B cell (primary cell): ENCODE measurements at regions not wholly inside any gene's neighbourhood (a gene's known extent, or its start where the extent isn't known, plus 50 kb on each side); places are given as distances from the start of the nearest gene placed in this dataset.
"Not testable (repeated sequence)": the region's sequence is repeated elsewhere in the genome, so short reads cannot be mapped to it uniquely, and the experiment has no call there.

Source experiments
- ATAC-seq: fragments of 200-7000 bp; cut with Tn5 transposase; one replicate; pipeline ENCODE4 v1.10.0; 2021; ENCODE audit warnings: low read depth, mild to moderate bottlenecking, moderate number of reproducible peaks, moderate library complexity
- CTCF ChIA-PET: fragments of 350-600 bp; sonication (Branson Sonifier 250); formaldehyde crosslinking; loops from one replicate; lab custom pipeline; 2021; ENCODE audit warnings: antibody characterized with exemption, inconsistent platforms; lab: Charles Lee
- POLR2A ChIA-PET: fragments of 350-600 bp; sonication (Branson Sonifier 250); formaldehyde crosslinking; loops from one replicate; lab custom pipeline; 2021; ENCODE audit warnings: antibody characterized with exemption; lab: Charles Lee
- DNase-seq: peaks from one replicate; pipeline ENCODE4 v3.0.0; 2013
- H2AFZ ChIP-seq: 2 replicates; pipeline ENCODE4 v1.6.1; 2012; ENCODE audit warnings: mild to moderate bottlenecking, low read depth, low read length; ENCODE audit not compliant: insufficient read depth, poor library complexity, severe bottlenecking
- H3K27ac ChIP-seq, 2 donors: 1 replicate in 1 of 2; 2 replicates in 1 of 2; pipeline ENCODE4 v1.5.1; 2012 to 2013; ENCODE audit warnings: low read length in 2 of 2, mild to moderate bottlenecking in 2 of 2, moderate library complexity in 1 of 2
- H3K27me3 ChIP-seq, 4 experiments: fragments of 200-600 bp in 1 of 4; sonication (generic) in 1 of 4; replicated peaks in 1 of 4; 1 replicate in 2 of 4; 2 replicates in 2 of 4; pipeline versions ENCODE4 v1.6.1 to v1.7.0; 2013 to 2016; ENCODE audit warnings: low read length in 3 of 4, mild to moderate bottlenecking in 2 of 4, mixed read lengths in 1 of 4, moderate library complexity in 1 of 4; ENCODE audit not compliant: insufficient read depth in 4 of 4, control insufficient read depth in 3 of 4; ENCODE audit errors: control extremely low read depth in 1 of 4
- H3K36me3 ChIP-seq, 2 experiments: replicated peaks in 1 of 2; 1 replicate in 1 of 2; 2 replicates in 1 of 2; pipeline versions ENCODE4 v1.6.1 to v1.7.1; 2013; ENCODE audit warnings: low read length in 1 of 2; ENCODE audit not compliant: insufficient read depth in 2 of 2, control insufficient read depth in 1 of 2; ENCODE audit errors: control extremely low read depth in 1 of 2, extremely low read depth in 1 of 2
- H3K4me1 ChIP-seq, 2 donors: fragments of 200-600 bp in 1 of 2; sonication (generic) in 1 of 2; 1 replicate in 1 of 2; 2 replicates in 1 of 2; pipeline versions ENCODE4 v1.5.1 to v1.6.1; 2013 to 2017; ENCODE audit warnings: low read length in 2 of 2; ENCODE audit not compliant: control insufficient read depth in 2 of 2, insufficient read depth in 2 of 2
- H3K4me2 ChIP-seq: replicated peaks from 2 replicates; pipeline ENCODE3; 2012; ENCODE audit warnings: mild to moderate bottlenecking, low read depth, low read length; ENCODE audit not compliant: poor library complexity, severe bottlenecking
- H3K4me3 ChIP-seq, 5 experiments: fragments of 200-600 bp in 1 of 5; sonication (generic) in 1 of 5; 1 replicate in 3 of 5; 2 replicates in 2 of 5; pipeline versions ENCODE4 v1.5.1 to v1.7.0; 2011 to 2016; ENCODE audit warnings: low read length in 4 of 5, mild to moderate bottlenecking in 4 of 5, low read depth in 2 of 5, control low read depth in 1 of 5, moderate library complexity in 1 of 5; ENCODE audit not compliant: insufficient read depth in 1 of 5; ENCODE audit errors: control extremely low read depth in 1 of 5, extremely low read depth in 1 of 5
- H3K79me2 ChIP-seq: fragments of 200-600 bp; sonication (generic); one replicate; pipeline ENCODE4 v1.6.0; 2016; ENCODE audit warnings: low read length; ENCODE audit not compliant: control insufficient read depth, insufficient read depth
- H3K9ac ChIP-seq: fragments of 200-600 bp; sonication (generic); 2 replicates; pipeline ENCODE4 v1.6.1; 2017; ENCODE audit warnings: mild to moderate bottlenecking, low read length, moderate library complexity
- H3K9me3 ChIP-seq, 3 donors: one replicate each; pipeline versions ENCODE4 v1.6.1 to v1.7.1; 2013; ENCODE audit warnings: low read length in 2 of 3; ENCODE audit not compliant: control insufficient read depth in 2 of 3, insufficient read depth in 1 of 3; ENCODE audit errors: control extremely low read depth in 1 of 3
- H4K20me1 ChIP-seq: 2 replicates; pipeline ENCODE4 v1.6.0; 2012; ENCODE audit warnings: mild to moderate bottlenecking, low read length; ENCODE audit not compliant: insufficient read depth, control insufficient read depth, poor library complexity, severe bottlenecking
- H3K27ac Mint-ChIP-seq: one replicate; pipeline ENCODE4 v1.8.0; 2021; ENCODE audit warnings: mixed read lengths
- H3K27me3 Mint-ChIP-seq: one replicate; pipeline ENCODE4 v1.8.0; 2021; ENCODE audit warnings: mixed read lengths
- H3K4me1 Mint-ChIP-seq: one replicate; pipeline ENCODE4 v1.8.0; 2021; ENCODE audit warnings: mixed read lengths
- H3K4me3 Mint-ChIP-seq: one replicate; pipeline ENCODE4 v1.8.0; 2021; ENCODE audit warnings: mixed read lengths
- H3K9me3 Mint-ChIP-seq: one replicate; pipeline ENCODE4 v1.8.0; 2022; ENCODE audit warnings: mixed read lengths; ENCODE audit not compliant: insufficient read depth
- EZH2 ChIP-seq: IDR thresholded peaks from 2 replicates; pipeline ENCODE4 v1.6.1; 2012; ENCODE audit warnings: borderline replicate concordance, low read depth, mild to moderate bottlenecking, moderate library complexity, low read length; ENCODE audit not compliant: insufficient read depth, poor library complexity, severe bottlenecking
- WGBS: methylation state at CpG from one replicate; pipeline ENCODE4 v1.1.5; 2013; ENCODE audit warnings: missing lambda C conversion rate; ENCODE audit not compliant: insufficient coverage; 5-methylcytosine and 5-hydroxymethylcytosine counted together
- intact Hi-C: fragments of 100-400 bp; cut with micrococcal nuclease; formaldehyde crosslinking; loops from one replicate; pipeline ENCODE4 v1.10.0; 2022

DNA sequence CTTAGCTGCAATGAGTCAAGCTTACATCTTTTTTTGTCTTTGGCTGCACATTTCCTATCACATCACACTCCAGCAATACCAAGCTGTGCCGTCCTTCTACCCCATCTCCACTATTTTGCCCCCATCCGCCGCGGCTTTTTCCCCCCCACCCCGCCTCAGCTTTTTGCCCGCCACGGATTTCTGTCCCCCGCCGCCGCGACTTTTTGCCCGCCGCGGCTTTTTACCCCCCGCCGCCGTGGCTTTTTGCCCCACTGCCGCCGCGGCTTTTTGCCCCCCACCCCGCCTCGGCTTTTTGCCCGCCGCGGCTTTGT is 2785.4 kb downstream of the RPIA start:
- H3K9ac ChIP-seq, H3K9me3 Mint-ChIP-seq, H3K4me1 Mint-ChIP-seq, H3K27ac ChIP-seq, CTCF ChIA-PET, intact Hi-C loops, ATAC-seq, H2AFZ ChIP-seq, H3K4me2 ChIP-seq, H3K36me3 ChIP-seq, H3K4me3 ChIP-seq, H4K20me1 ChIP-seq, H3K79me2 ChIP-seq: not testable (repeated sequence)
- DNase-seq = peak; percentile 44
- peaks cover 0 to 15% (median 0%) of the 10 kb centered on the region in 3 donors for H3K9me3 ChIP-seq
- TF ChIP-seq EZH2 = peak; percentile 17
- peaks cover 18% of the 10 kb centered on the region for H3K27me3 Mint-ChIP-seq
- WGBS = 1% methylated on average over 5 of the region's 25 CpGs
- peak overlapping the region; percentile 95 for H3K27ac Mint-ChIP-seq
- H3K27me3 ChIP-seq = peaks cover 0 to 23% (median 13%) of the 10 kb centered on the region in 4 experiments
- peak overlapping the region; percentile 93 for H3K4me3 Mint-ChIP-seq
- POLR2A ChIA-PET = interaction anchor here (0.6 kb wide), 1 partner anchor 1153 kb away, joined by 3 read pairs; no protein-coding TSS in a partner anchor
- H3K4me1 ChIP-seq = peaks cover 6 to 22% of the 10 kb centered on the region in 2 donors

DNA sequence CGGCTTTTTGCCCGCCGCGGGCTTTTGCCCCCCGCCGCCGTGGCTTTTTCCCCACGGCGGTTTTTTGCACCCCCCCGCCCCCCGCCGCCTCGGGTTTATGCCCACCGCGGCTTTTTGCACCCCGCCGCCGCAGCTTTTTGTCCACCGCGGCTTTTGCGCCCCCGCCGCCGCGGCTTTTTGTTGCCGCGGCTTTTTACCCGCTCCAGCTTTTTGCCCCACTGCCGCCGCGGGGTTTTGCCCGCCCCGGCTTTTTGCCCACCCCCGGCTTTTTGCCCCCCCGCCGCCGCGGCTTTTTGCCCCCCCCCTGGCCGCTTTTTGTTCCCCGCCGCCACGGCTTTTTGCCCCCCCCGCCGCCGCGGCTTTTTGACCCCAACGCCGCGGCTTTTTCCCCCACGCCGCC is 2785.8 kb downstream of the RPIA start:
- H3K9me3 Mint-ChIP-seq, H3K36me3 ChIP-seq, H3K4me1 Mint-ChIP-seq, DNase-seq, CTCF ChIA-PET, H2AFZ ChIP-seq, H3K27ac ChIP-seq, ATAC-seq, intact Hi-C loops, H3K27ac Mint-ChIP-seq, H3K79me2 ChIP-seq, H4K20me1 ChIP-seq: not testable (repeated sequence)
- Mint-ChIP-seq H3K4me3 (peak overlapping the region; percentile 61), H3K27me3 (peaks cover 15% of the 10 kb centered on the region)
- Histone ChIP-seq H3K27me3 (peaks cover 0 to 23% (median 13%) of the 10 kb centered on the region in 4 experiments), H3K4me2 (peak overlapping the region; percentile 95), H3K9me3 (peaks cover 0 to 15% (median 0%) of the 10 kb centered on the region in 3 donors), H3K9ac (peak overlapping the region; percentile 68), H3K4me1 (peaks cover 6 to 22% of the 10 kb centered on the region in 2 donors), H3K4me3 (peak overlapping the region in 2 of 5 experiments; percentile 56 to 78)
- POLR2A ChIA-PET = interaction anchor here (0.6 kb wide), 1 partner anchor 1153 kb away, joined by 3 read pairs; no protein-coding TSS in a partner anchor
- 4% methylated on average over 32 of the region's 51 CpGs for WGBS
